Aorta (tissue), 5 donors: ENCODE measurements at regions not wholly inside any gene's neighbourhood (a gene's known extent, or its start where the extent isn't known, plus 50 kb on each side); places are given as distances from the start of the nearest gene placed in this dataset.
"Not testable (repeated sequence)": the region's sequence is repeated elsewhere in the genome, so short reads cannot be mapped to it uniquely, and the experiment has no call there.

Experiments
- ATAC-seq: fragments of 200-7000 bp; cut with Tn5 transposase; one replicate; pipeline ENCODE4 v1.9.1; 2022; ENCODE audit warnings: moderate library complexity; ENCODE audit not compliant: low FRiP score
- DNase-seq, 2 donors: peaks; one replicate each; pipeline ENCODE4 v3.0.0-alpha.2; 2020
- H3K27ac ChIP-seq, 2 donors: one replicate each; pipeline ENCODE4 v1.5.1; 2013; ENCODE audit warnings: low read length in 2 of 2, mild to moderate bottlenecking in 2 of 2, moderate library complexity in 2 of 2, control low read depth in 1 of 2, inconsistent platforms in 1 of 2, low read depth in 1 of 2
- H3K27me3 ChIP-seq, 2 donors: one replicate each; pipeline ENCODE4 v1.6.1; 2013; ENCODE audit warnings: control low read depth in 1 of 2, low read length in 1 of 2, mild to moderate bottlenecking in 1 of 2, moderate library complexity in 1 of 2; ENCODE audit not compliant: insufficient read depth in 2 of 2, control insufficient read depth in 1 of 2
- H3K36me3 ChIP-seq, 2 donors: one replicate each; pipeline ENCODE4 v1.6.1; 2013; ENCODE audit warnings: control low read depth in 1 of 2, low read length in 1 of 2, mild to moderate bottlenecking in 1 of 2; ENCODE audit not compliant: insufficient read depth in 2 of 2, control insufficient read depth in 1 of 2
- H3K4me1 ChIP-seq, 2 donors: one replicate each; pipeline ENCODE4 v1.6.1; 2013; ENCODE audit warnings: low read length in 2 of 2, control low read depth in 1 of 2, mild to moderate bottlenecking in 1 of 2, moderate library complexity in 1 of 2; ENCODE audit not compliant: insufficient read depth in 2 of 2, control insufficient read depth in 1 of 2
- H3K4me3 ChIP-seq, 2 donors: one replicate each; pipeline ENCODE4 v1.5.1; 2013; ENCODE audit warnings: low read length in 2 of 2, control low read depth in 1 of 2, mild to moderate bottlenecking in 1 of 2
- H3K9me3 ChIP-seq: one replicate; pipeline ENCODE4 v1.6.1; 2013; ENCODE audit warnings: mild to moderate bottlenecking, low read length; ENCODE audit not compliant: control insufficient read depth
- WGBS, 2 donors: extraction: QIAGEN DNeasy Blood & Tissue Kit; methylation state at CpG; one replicate each; pipeline ENCODE4 v1.1.7; 2013; 5-methylcytosine and 5-hydroxymethylcytosine counted together
- intact Hi-C, 2 donors: fragments of 100-400 bp; cut with DNase I; formaldehyde crosslinking; loops; one replicate each; pipeline versions ENCODE4 v1.14.2 to v1.15.0; 2022
- donor health status: healthy with polysubstance abuse.
- donor health status: Bipolar disorder and iron deficiency.
- donor health status: DM: no; HTN: no; CAD: no.
- donor health status: DM: no; HTN: no; CAD: no.
- donor health status: DM: yes; HTN: yes; CAD: no.

DNA sequence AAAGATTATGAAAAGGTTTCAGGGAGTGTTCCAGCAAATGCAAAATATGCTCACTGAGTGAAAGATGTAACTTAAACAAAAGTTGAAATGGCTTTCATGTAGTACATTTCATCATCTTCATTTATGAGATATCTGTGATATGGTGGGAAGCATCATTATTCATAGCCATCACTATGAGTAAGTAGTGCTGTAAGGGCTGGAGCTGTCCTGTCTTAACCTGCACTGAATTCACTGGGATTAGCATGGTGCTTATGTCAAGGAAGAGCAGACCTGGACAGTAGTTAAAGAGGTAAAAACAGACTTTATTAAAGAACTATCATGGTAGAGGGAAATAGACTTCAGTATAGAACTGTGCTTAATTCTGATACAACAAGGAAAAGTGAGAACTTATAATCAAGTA, 1347.3 kb downstream of the RPA4 start:
- Histone ChIP-seq H3K9me3 (no peaks in the 10 kb centered on the region), H3K4me3 (no peak overlapping the region), H3K27me3 (no peaks in the 10 kb centered on the region), H3K36me3 (no peaks in the 10 kb centered on the region), H3K27ac (no peak overlapping the region), H3K4me1 (no peaks in the 10 kb centered on the region)
- DNase-seq (no peak), ATAC-seq (no peak)
- intact Hi-C loops: no loop called here

DNA sequence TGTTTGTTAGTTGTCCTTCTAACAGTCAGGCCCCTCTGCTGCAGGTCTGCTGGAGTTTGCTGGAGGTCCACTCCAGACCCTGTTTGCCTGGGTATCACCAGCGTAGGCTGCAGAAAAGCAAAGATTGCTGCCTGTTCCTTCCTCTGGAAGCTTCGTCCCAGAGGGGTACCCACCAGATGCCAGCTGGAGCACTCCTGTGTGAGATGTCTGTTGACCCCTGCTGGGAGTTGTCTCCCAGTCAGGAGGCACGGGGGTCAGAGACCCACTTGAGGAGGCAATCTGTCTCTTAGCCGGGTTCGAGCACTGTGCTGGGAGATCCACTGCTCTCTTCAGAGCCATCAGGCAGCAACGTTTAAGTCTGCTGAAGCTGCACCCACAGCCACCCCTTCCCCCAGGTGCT, 1356.4 kb downstream of the RPA4 start:
- H3K9me3 ChIP-seq, H3K36me3 ChIP-seq, DNase-seq, H3K4me3 ChIP-seq, H3K27ac ChIP-seq, intact Hi-C loops, ATAC-seq, H3K4me1 ChIP-seq, H3K27me3 ChIP-seq: not testable (repeated sequence)
- WGBS, 2 donors: 88 to 89% methylated on average over 6 of the region's 6 CpGs

DNA sequence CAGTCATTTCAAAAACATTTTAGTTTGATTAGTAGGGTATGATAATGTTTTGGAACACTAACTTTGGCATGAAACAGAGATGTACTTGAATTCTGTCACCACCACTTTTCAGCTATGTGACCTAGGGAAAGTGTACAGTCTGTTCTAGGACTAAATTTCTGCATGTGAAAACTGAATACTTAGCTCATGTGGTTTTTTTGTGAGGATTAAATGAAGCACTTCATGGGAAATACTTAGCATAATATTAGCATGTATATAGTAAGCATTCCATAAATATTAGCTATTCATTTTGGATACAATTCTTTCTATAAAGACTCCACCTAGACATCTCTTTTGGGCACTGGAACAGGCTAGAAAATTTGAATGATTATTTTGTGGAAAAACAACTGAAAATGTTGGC, 1379.4 kb downstream of the RPA4 start:
- Histone ChIP-seq H3K27ac (no peak overlapping the region), H3K4me3 (no peak overlapping the region), H3K27me3 (no peaks in the 10 kb centered on the region), H3K36me3 (no peaks in the 10 kb centered on the region), H3K9me3 (peaks cover 2% of the 10 kb centered on the region), H3K4me1 (no peaks in the 10 kb centered on the region)
- intact Hi-C loops: no loop called here
- no peak for ATAC-seq
- no peak for DNase-seq

DNA sequence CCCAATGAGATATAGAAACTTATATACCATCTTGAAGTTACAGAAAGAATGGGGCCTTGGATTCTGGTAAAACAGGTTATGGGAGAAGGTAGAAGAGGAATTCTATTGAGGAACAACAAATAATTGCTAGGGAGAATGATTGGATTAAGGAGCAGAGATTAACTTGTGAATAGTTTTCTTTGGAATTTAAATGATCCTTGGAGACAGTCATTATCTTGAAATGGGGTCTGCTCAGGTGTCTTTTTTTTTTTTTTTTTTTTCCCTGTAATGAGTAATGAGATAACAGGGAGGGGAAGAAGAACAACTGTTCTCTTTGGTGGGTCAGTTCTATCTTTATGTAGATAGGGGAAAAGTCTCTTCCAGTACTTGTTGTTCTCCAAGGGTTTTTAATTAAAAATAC, 1406.0 kb downstream of the RPA4 start:
- H3K4me3 ChIP-seq: no peak overlapping the region
- no peaks in the 10 kb centered on the region for H3K36me3 ChIP-seq
- no peak for ATAC-seq
- H3K9me3 ChIP-seq: no peaks in the 10 kb centered on the region
- no peak overlapping the region for H3K27ac ChIP-seq
- H3K27me3 ChIP-seq: no peaks in the 10 kb centered on the region
- no peaks in the 10 kb centered on the region for H3K4me1 ChIP-seq
- no peak for DNase-seq
- intact Hi-C loops: no loop called here

DNA sequence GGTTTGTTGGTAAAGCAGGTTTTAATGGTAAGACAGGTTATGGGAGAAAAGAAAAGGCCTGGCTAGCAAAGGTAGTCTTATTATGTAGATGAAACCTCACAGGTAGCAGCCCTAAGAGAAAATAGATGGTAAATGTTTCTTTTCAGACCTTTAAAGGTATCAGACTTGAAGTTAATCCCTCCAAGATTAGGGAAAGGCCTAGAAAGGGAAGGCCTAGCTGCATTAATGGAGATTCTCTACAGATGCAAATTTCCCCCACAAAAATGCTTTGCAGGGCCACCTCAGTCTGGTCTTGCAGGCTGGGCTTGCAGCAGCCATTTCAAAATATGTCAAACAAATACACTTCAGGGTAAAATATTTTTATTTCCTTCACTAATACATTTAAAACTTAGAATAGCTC, 1410.6 kb downstream of the RPA4 start:
- DNase-seq (no peak), ATAC-seq (no peak)
- Histone ChIP-seq H3K36me3 (no peaks in the 10 kb centered on the region), H3K27ac (no peak overlapping the region), H3K4me3 (no peak overlapping the region), H3K9me3 (no peaks in the 10 kb centered on the region), H3K27me3 (no peaks in the 10 kb centered on the region), H3K4me1 (no peaks in the 10 kb centered on the region)
- intact Hi-C loops: no loop called here

DNA sequence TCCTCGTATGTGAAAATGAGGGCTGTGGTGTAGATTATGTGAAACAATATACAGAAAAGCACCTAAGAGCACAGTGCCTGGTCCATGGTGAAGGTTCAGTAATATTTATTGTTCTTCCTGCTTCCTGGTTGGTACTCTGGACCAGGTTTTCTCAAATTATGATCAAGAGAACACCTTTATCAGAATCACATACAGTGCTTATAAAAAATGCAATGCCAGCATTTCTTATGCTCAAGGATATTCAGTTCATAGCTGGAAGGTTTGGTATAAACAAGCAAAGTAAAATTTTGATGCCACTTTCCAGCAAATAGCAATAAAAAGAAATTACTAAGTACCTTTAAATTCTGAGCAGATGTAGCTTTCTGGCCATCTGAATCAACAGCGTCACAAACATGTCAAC, 1412.4 kb downstream of the RPA4 start:
- H3K27ac ChIP-seq: no peak overlapping the region
- WGBS, 2 donors: 79 to 95% methylated on average over 2 of the region's 2 CpGs
- ATAC-seq (no peak), DNase-seq (no peak)
- no peaks in the 10 kb centered on the region for H3K27me3 ChIP-seq
- no peaks in the 10 kb centered on the region for H3K36me3 ChIP-seq
- H3K4me3 ChIP-seq: no peak overlapping the region
- intact Hi-C loops: no loop called here
- no peaks in the 10 kb centered on the region for H3K9me3 ChIP-seq
- no peaks in the 10 kb centered on the region for H3K4me1 ChIP-seq

DNA sequence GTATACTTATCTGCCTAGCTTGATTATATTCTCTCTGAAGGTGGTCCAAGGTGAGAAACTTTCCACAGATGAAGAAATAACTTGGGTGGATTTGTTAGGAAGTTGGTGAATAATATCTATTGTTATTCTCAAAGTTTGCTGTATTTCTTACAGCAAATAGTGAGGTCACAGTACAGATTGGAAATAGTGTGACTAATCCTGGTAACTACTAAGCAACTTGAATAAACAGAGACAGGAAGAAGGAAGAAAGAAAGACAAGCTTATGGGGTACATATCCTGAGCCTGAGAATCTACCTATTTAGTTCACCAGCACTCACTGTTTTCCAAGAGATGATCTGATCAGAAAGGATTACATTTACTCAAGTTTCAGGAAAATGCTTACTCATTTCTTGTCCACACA, 1416.1 kb downstream of the RPA4 start:
- no peaks in the 10 kb centered on the region for H3K36me3 ChIP-seq
- intact Hi-C loops: no loop called here
- no peak overlapping the region for H3K4me3 ChIP-seq
- no peak for DNase-seq
- H3K4me1 ChIP-seq: no peaks in the 10 kb centered on the region
- no peak for ATAC-seq
- H3K27ac ChIP-seq: no peak overlapping the region
- no peaks in the 10 kb centered on the region for H3K9me3 ChIP-seq
- no peaks in the 10 kb centered on the region for H3K27me3 ChIP-seq

DNA sequence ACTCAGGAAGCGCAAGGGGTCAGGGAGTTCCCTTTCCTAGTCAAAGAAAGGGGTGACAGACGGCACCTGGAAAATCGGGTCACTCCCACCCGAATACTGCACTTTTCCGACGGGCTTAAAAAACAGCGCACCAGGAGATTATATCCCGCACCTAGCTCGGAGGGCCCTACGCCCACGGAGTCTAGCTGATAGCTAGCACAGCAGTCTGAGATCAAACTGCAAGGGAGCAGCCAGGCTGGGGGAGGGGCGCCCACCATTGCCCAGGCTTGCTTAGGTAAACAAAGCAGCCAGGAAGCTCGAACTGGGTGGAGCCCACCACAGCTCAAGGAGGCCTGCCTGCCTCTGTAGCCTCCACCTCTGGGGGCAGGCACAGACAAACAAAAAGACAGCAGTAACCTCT, 1416.8 kb downstream of the RPA4 start:
- not testable (repeated sequence) for ATAC-seq, DNase-seq

DNA sequence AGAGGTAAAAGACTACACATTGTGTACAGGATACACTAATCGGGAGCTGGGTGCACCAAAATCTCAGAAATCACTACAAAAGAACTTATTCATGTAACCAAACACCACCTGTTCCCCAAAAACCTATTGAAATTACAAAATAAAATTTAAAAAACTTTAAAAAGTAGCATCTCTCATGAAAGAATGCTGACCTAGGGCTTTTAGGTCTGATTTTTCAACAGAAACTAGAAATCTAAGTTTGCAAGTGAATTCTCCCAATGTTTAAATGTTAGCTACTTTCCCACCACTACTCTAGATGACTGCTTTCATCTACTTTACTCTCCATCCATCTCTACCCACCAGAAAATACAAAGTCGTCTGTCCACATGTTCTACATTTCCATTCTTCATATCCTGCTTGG, 1447.7 kb downstream of the RPA4 start:
- no peak overlapping the region for H3K27ac ChIP-seq
- DNase-seq (no peak), ATAC-seq (no peak)
- 73 to 92% methylated on average over 2 of the region's 2 CpGs for WGBS, 2 donors
- no peaks in the 10 kb centered on the region for H3K9me3 ChIP-seq
- H3K4me1 ChIP-seq: peaks cover 0 to 2% of the 10 kb centered on the region in 2 donors
- no peaks in the 10 kb centered on the region for H3K36me3 ChIP-seq
- intact Hi-C loops: no loop called here
- no peaks in the 10 kb centered on the region for H3K27me3 ChIP-seq
- no peak overlapping the region for H3K4me3 ChIP-seq

More for the DNA sequence above, 1416.8 kb downstream of the RPA4 start:
- H3K4me3 ChIP-seq, intact Hi-C loops, H3K27ac ChIP-seq, H3K9me3 ChIP-seq, H3K27me3 ChIP-seq, H3K4me1 ChIP-seq, H3K36me3 ChIP-seq: not testable (repeated sequence)
- 94 to 97% methylated on average over 7 to 12 of the region's 13 CpGs for WGBS, 2 donors

DNA sequence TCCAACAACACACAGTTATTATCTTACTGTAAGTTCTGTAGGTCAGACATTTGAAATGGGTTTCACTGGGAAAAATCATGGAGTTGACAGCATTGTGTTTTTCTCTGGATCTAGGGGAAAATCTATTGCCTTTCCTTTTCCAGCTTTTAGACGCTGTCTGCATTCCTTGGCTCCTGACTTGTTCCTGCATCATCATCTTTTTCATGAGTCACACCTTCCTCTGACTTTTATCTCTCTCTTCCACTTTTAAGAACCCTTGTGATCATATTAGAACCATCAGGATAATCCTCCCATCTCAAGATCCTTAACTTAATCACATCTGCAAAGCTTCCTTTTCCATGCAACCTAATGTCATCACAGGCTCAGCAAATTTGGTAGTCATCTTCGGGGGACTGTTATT, 1454.8 kb downstream of the RPA4 start:
- H3K4me1 ChIP-seq: peaks cover 0 to 2% of the 10 kb centered on the region in 2 donors
- ATAC-seq (no peak), DNase-seq (no peak)
- H3K27me3 ChIP-seq: no peaks in the 10 kb centered on the region
- intact Hi-C loops: no loop called here
- no peaks in the 10 kb centered on the region for H3K36me3 ChIP-seq
- H3K27ac ChIP-seq: no peak overlapping the region
- no peaks in the 10 kb centered on the region for H3K9me3 ChIP-seq
- H3K4me3 ChIP-seq: no peak overlapping the region
- WGBS, 2 donors: 79 to 89% methylated on average over 2 of the region's 2 CpGs
